ENCODE measurements at regions not wholly inside any gene's neighbourhood (a gene's known extent, or its start where the extent isn't known, plus 50 kb on each side); places are given as distances from the start of the nearest gene placed in this dataset.

GRCh38 chr11:92687724-92688123 is 281.7 kb upstream of the MTNR1B start:
- no peak for ATAC-seq (ENCODE audit: low FRiP score in 2 of 2)
- TF ChIP-seq EP300 (IDR thresholded peaks at IDR 0.05) (no peak), CTCF (IDR thresholded peaks at IDR 0.05) (no peak)
- DNase-seq = no peak
- no peak overlapping the region for H3K27ac ChIP-seq
- no peaks in the 10 kb centered on the region for H3K4me1 ChIP-seq
- H3K9me3 ChIP-seq = no peaks in the 10 kb centered on the region
- H3K4me3 ChIP-seq = no peak overlapping the region
- no peaks in the 10 kb centered on the region for H3K36me3 ChIP-seq
- 76 to 81% methylated on average over 4 of the region's 4 CpGs for WGBS, 2 donors
- no peaks in the 10 kb centered on the region for H3K27me3 ChIP-seq

GRCh38 chr11:92688416-92688815 is 281.0 kb upstream of the MTNR1B start:
- H3K27ac ChIP-seq = no peak overlapping the region
- 69 to 81% methylated on average over 1 of the region's 1 CpG for WGBS, 2 donors
- H3K4me3 ChIP-seq = no peak overlapping the region
- H3K9me3 ChIP-seq = no peaks in the 10 kb centered on the region
- no peak for ATAC-seq (ENCODE audit: low FRiP score in 2 of 2)
- no peaks in the 10 kb centered on the region for H3K27me3 ChIP-seq
- TF ChIP-seq CTCF (IDR thresholded peaks at IDR 0.05) (no peak), POLR2A (IDR thresholded peaks at IDR 0.05) (no peak), POLR2AphosphoS5 (IDR thresholded peaks at IDR 0.05) (no peak), EP300 (IDR thresholded peaks at IDR 0.05) (no peak)
- no peaks in the 10 kb centered on the region for H3K4me1 ChIP-seq
- DNase-seq = no peak
- no peaks in the 10 kb centered on the region for H3K36me3 ChIP-seq

- Histone ChIP-seq H3K27ac (no peak overlapping the region), H3K4me3 (no peak overlapping the region), H3K36me3 (no peaks in the 10 kb centered on the region), H3K9me3 (no peaks in the 10 kb centered on the region), H3K4me1 (no peaks in the 10 kb centered on the region), H3K27me3 (no peaks in the 10 kb centered on the region)
- 57 to 63% methylated on average over 2 of the region's 2 CpGs for WGBS, 2 donors
- TF ChIP-seq EP300 (IDR thresholded peaks at IDR 0.05) = no peak
- no peak for TF ChIP-seq POLR2A (IDR thresholded peaks at IDR 0.05)
- no peak for TF ChIP-seq CTCF (IDR thresholded peaks at IDR 0.05)
- TF ChIP-seq POLR2AphosphoS5 (IDR thresholded peaks at IDR 0.05) = no peak
- ATAC-seq (ENCODE audit: low FRiP score in 2 of 2) (no peak), DNase-seq (no peak)
These were observed 276.5 kb upstream of the MTNR1B start for GRCh38 chr11:92692826-92693546.

- Histone ChIP-seq H3K27ac (no peak overlapping the region), H3K36me3 (no peaks in the 10 kb centered on the region), H3K9me3 (no peaks in the 10 kb centered on the region), H3K4me3 (no peak overlapping the region), H3K27me3 (no peaks in the 10 kb centered on the region), H3K4me1 (no peaks in the 10 kb centered on the region)
- ATAC-seq (ENCODE audit: low FRiP score in 2 of 2) = no peak
- WGBS, 2 donors = 71 to 82% methylated on average over 1 of the region's 1 CpG
- TF ChIP-seq POLR2A (IDR thresholded peaks at IDR 0.05) (no peak), EP300 (IDR thresholded peaks at IDR 0.05) (no peak), CTCF (IDR thresholded peaks at IDR 0.05) (no peak), POLR2AphosphoS5 (IDR thresholded peaks at IDR 0.05) (no peak)
- no peak for DNase-seq
These were observed 273.4 kb upstream of the MTNR1B start for GRCh38 chr11:92696076-92696475.

Data from upper lobe of left lung (tissue), 6 donors.